ENCODE measurements at regions not wholly inside any gene's neighbourhood (a gene's known extent, or its start where the extent isn't known, plus 50 kb on each side); places are given as distances from the start of the nearest gene placed in this dataset.

DNA sequence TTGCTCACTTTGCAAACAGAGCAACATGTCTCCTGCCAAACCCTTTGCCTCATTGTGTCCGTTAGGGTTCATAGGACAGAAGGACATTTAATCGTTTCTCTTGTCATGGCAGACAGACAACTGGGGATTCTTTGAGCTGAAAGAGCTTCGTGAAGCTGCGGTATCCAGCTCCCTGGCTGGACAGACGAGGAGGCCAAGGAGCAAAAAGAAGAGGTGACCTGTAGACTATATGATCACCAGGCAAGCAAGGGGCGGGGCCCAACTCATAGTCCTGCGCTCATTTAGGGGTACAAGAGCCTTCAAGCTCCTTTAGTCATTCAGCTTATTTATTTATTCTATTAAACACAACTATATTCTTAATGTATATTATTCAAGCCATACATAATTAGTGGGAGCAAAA, 66.8 kb upstream of the VRK1 start:
- no peak overlapping the region for H3K4me3 ChIP-seq (ENCODE audit: low read length)
- TF ChIP-seq, protein P1, sequence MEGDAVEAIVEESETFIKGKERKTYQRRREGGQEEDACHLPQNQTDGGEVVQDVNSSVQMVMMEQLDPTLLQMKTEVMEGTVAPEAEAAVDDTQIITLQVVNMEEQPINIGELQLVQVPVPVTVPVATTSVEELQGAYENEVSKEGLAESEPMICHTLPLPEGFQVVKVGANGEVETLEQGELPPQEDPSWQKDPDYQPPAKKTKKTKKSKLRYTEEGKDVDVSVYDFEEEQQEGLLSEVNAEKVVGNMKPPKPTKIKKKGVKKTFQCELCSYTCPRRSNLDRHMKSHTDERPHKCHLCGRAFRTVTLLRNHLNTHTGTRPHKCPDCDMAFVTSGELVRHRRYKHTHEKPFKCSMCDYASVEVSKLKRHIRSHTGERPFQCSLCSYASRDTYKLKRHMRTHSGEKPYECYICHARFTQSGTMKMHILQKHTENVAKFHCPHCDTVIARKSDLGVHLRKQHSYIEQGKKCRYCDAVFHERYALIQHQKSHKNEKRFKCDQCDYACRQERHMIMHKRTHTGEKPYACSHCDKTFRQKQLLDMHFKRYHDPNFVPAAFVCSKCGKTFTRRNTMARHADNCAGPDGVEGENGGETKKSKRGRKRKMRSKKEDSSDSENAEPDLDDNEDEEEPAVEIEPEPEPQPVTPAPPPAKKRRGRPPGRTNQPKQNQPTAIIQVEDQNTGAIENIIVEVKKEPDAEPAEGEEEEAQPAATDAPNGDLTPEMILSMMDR (IDR thresholded peaks at IDR 0.05; ENCODE audit: insufficient read depth, low read depth, low read length, missing control alignments), result no peak
- DNase-seq (ENCODE audit: low read depth), result no peak

DNA sequence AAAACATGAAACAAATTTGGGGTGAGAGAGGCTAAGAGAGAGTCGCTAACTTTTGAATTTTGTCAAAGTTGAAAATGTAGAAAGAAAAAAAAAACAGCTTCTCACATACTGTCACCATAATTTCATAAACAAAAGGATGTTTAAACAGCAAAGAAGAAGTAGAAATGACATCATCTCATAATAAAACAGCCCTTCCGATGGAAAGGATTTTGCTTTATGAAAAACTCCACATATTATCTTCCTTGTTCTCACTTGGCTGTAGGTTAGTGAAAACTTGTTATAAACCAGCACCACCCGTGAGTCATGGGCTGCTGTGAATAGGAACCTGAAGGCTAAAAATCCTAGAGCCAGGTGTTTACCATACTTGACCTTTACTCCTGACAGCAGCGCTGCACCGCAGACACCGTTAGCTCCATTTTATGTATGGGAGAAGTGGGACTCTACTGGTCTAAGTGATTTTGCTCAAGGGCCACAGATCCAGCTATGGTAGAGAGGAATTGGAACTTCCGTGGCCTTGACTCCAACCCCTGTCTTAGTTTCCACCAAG, 63.0 kb upstream of the VRK1 start:
- TF ChIP-seq, protein P1 (IDR thresholded peaks at IDR 0.05; ENCODE audit: insufficient read depth, low read depth, low read length, missing control alignments), result no peak

GRCh38 chr14:96735526-96735925, 61.7 kb upstream of the VRK1 start:
- TF ChIP-seq, protein P1 (IDR thresholded peaks at IDR 0.05; ENCODE audit: insufficient read depth, low read depth, low read length, missing control alignments), result no peak
- H3K4me3 ChIP-seq (ENCODE audit: low read length), result no peak overlapping the region
- DNase-seq (ENCODE audit: low read depth), result no peak

More for the DNA sequence above, 63.0 kb upstream of the VRK1 start:
- no peak overlapping the region for H3K4me3 ChIP-seq (ENCODE audit: low read length)
- peak; percentile 22 for DNase-seq (ENCODE audit: low read depth)

DNA sequence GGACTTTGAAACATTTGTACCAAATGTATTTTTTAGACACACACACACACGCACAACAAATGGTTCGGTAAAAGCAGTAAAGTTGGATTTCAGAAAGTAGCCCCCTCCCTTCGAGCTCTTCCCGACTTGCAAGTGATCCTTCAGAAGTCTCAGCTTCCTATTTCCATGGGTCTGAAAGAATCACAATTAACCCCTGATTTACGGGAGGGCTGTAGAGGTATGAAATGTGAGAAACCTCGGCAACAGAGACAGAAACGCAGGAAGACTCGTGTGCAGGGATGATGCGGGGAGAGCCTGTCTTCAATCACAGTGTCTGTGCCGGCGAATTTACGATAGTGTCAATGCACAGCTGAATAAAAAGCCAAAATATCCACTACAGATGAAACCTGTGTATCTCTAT, 60.7 kb upstream of the VRK1 start:
- H3K4me3 ChIP-seq (ENCODE audit: low read length), result no peak overlapping the region
- TF ChIP-seq, protein P1 (IDR thresholded peaks at IDR 0.05; ENCODE audit: insufficient read depth, low read depth, low read length, missing control alignments), result no peak
- DNase-seq (ENCODE audit: low read depth), result no peak

DNA sequence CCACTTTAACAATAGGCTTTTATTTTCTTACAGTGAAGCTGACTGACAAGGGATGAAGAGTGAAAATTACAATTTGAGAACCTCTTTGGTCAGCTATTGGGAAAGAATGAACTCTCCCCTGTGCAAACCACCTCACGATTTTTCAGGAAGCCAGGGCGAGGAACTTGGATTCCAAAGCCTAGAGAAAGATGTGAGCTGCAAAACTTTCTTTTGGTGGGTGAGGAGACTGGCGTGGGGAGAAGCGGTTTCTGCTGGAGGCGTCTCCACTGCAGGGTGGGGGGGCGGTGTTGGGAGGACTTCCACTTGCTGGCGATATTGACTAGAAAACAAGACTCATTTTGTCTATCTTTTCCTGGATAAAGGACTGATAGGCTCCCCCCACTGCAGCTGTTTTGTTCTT, 59.3 kb upstream of the VRK1 start:
- H3K4me3 ChIP-seq (ENCODE audit: low read length), result no peak overlapping the region
- TF ChIP-seq, protein P1 (IDR thresholded peaks at IDR 0.05; ENCODE audit: insufficient read depth, low read depth, low read length, missing control alignments), result no peak
- no peak for DNase-seq (ENCODE audit: low read depth)

- no peak overlapping the region for H3K4me3 ChIP-seq (ENCODE audit: low read length)
- TF ChIP-seq, protein P1 (IDR thresholded peaks at IDR 0.05; ENCODE audit: insufficient read depth, low read depth, low read length, missing control alignments), result no peak
- DNase-seq (ENCODE audit: low read depth), result no peak
Measured at GRCh38 chr14:96739200-96739910, 57.8 kb upstream of the VRK1 start.

Data from epithelial cell of esophagus (primary cell).